ENCODE measurements at regions not wholly inside any gene's neighbourhood (a gene's known extent, or its start where the extent isn't known, plus 50 kb on each side); places are given as distances from the start of the nearest gene placed in this dataset.

- ChIA-PET CTCF (ENCODE audit: unreplicated experiment) (no interaction called here), POLR2A (no interaction called here)
- Histone ChIP-seq H3K79me2 (ENCODE audit: insufficient read depth, low read depth, low read length) (no peaks in the 10 kb centered on the region), H3K36me3 (ENCODE audit: insufficient read depth, low read length) (no peaks in the 10 kb centered on the region), H2AFZ (ENCODE audit: low read length) (no peak overlapping the region), H4K20me1 (ENCODE audit: insufficient read depth, low read length) (no peaks in the 10 kb centered on the region), H3K27ac (ENCODE audit: low read depth, low read length, poor library complexity, severe bottlenecking) (no peak overlapping the region), H3K9me2 (ENCODE audit: insufficient read depth, low read length) (no peaks in the 10 kb centered on the region), H3K4me2 (ENCODE audit: low read length) (no peak overlapping the region), H3K4me3 (ENCODE audit: low read depth, low read length, poor library complexity, severe bottlenecking) (no peak overlapping the region), H3K9me3 (ENCODE audit: low read length) (no peaks in the 10 kb centered on the region), H3K4me1 (ENCODE audit: insufficient read depth, low read length, poor library complexity, severe bottlenecking) (no peaks in the 10 kb centered on the region)
- TF ChIP-seq CTCF (conservative IDR thresholded peaks at IDR 0.05; ENCODE audit: low read length) (no peak), EZH2phosphoT487 (IDR thresholded peaks at IDR 0.05; ENCODE audit: borderline replicate concordance, low read depth, low read length) (no peak)
- intact Hi-C loops (cut with micrococcal nuclease; ENCODE audit: unreplicated experiment) = no loop called here
- no peak for DNase-seq (ENCODE audit: low spot score)
- BruUV-seq (replicated peaks) = no TSS peak
Observed at GRCh38 chr2:195009202-195009601, 647.8 kb upstream of the SLC39A10 start.

GRCh38 chr2:195006856-195007255 lies 650.2 kb upstream of the SLC39A10 start:
- DNase-seq (ENCODE audit: low spot score) = no peak
- Histone ChIP-seq H3K79me2 (ENCODE audit: insufficient read depth, low read depth, low read length) (no peaks in the 10 kb centered on the region), H3K9me3 (ENCODE audit: low read length) (no peaks in the 10 kb centered on the region), H3K36me3 (ENCODE audit: insufficient read depth, low read length) (no peaks in the 10 kb centered on the region), H2AFZ (ENCODE audit: low read length) (no peak overlapping the region), H3K4me2 (ENCODE audit: low read length) (no peak overlapping the region), H3K4me3 (ENCODE audit: low read depth, low read length, poor library complexity, severe bottlenecking) (no peak overlapping the region), H4K20me1 (ENCODE audit: insufficient read depth, low read length) (no peaks in the 10 kb centered on the region), H3K4me1 (ENCODE audit: insufficient read depth, low read length, poor library complexity, severe bottlenecking) (no peaks in the 10 kb centered on the region), H3K27ac (ENCODE audit: low read depth, low read length, poor library complexity, severe bottlenecking) (no peak overlapping the region), H3K9me2 (ENCODE audit: insufficient read depth, low read length) (no peaks in the 10 kb centered on the region)
- POLR2A ChIA-PET = interaction anchor here (0.6 kb wide), 1 partner anchor 999 kb away, joined by 4 read pairs; no protein-coding TSS in a partner anchor
- TF ChIP-seq CTCF (conservative IDR thresholded peaks at IDR 0.05; ENCODE audit: low read length) (no peak), EZH2phosphoT487 (IDR thresholded peaks at IDR 0.05; ENCODE audit: borderline replicate concordance, low read depth, low read length) (no peak)
- CTCF ChIA-PET (ENCODE audit: unreplicated experiment) = no interaction called here
- BruUV-seq (replicated peaks) = no TSS peak
- intact Hi-C loops (cut with micrococcal nuclease; ENCODE audit: unreplicated experiment) = no loop called here

- H3K9me3 ChIP-seq (ENCODE audit: low read length) = no peaks in the 10 kb centered on the region
- H3K36me3 ChIP-seq (ENCODE audit: insufficient read depth, low read length) = no peaks in the 10 kb centered on the region
- no peak overlapping the region for H3K4me3 ChIP-seq (ENCODE audit: low read depth, low read length, poor library complexity, severe bottlenecking)
- no peaks in the 10 kb centered on the region for H3K79me2 ChIP-seq (ENCODE audit: insufficient read depth, low read depth, low read length)
- ChIA-PET CTCF (ENCODE audit: unreplicated experiment) (no interaction called here), POLR2A (interaction anchor here (1.0 kb wide), 1 partner anchor 36 kb away, joined by 3 read pairs; no protein-coding TSS in a partner anchor)
- no TSS peak for BruUV-seq (replicated peaks)
- no peak overlapping the region for H3K4me2 ChIP-seq (ENCODE audit: low read length)
- no peak for TF ChIP-seq EZH2phosphoT487 (IDR thresholded peaks at IDR 0.05; ENCODE audit: borderline replicate concordance, low read depth, low read length)
- TF ChIP-seq CTCF (conservative IDR thresholded peaks at IDR 0.05; ENCODE audit: low read length) = no peak
- no peaks in the 10 kb centered on the region for H3K9me2 ChIP-seq (ENCODE audit: insufficient read depth, low read length)
- no peak overlapping the region for H3K27ac ChIP-seq (ENCODE audit: low read depth, low read length, poor library complexity, severe bottlenecking)
- H2AFZ ChIP-seq (ENCODE audit: low read length) = no peak overlapping the region
- intact Hi-C loops (cut with micrococcal nuclease; ENCODE audit: unreplicated experiment) = no loop called here
- no peaks in the 10 kb centered on the region for H4K20me1 ChIP-seq (ENCODE audit: insufficient read depth, low read length)
- no peaks in the 10 kb centered on the region for H3K4me1 ChIP-seq (ENCODE audit: insufficient read depth, low read length, poor library complexity, severe bottlenecking)
- DNase-seq (ENCODE audit: low spot score) = no peak
Observed at GRCh38 chr2:195003881-195004471, 653.0 kb upstream of the SLC39A10 start.
